Esophagus squamous epithelium (tissue), 5 donors: ENCODE measurements at regions not wholly inside any gene's neighbourhood (a gene's known extent, or its start where the extent isn't known, plus 50 kb on each side); places are given as distances from the start of the nearest gene placed in this dataset.

Experiments
- DNase-seq: peaks from one replicate; lab custom pipeline; 2025; lab: John Stamatoyannopoulos, UW
- H3K27ac ChIP-seq, 4 donors: fragments of 200-600 bp; sonication (generic); one replicate each; pipeline ENCODE4 v1.5.1; 2016 to 2019; ENCODE audit warnings: mild to moderate bottlenecking in 1 of 4
- H3K27me3 ChIP-seq, 4 donors: fragments of 200-600 bp; sonication (generic); 1 replicate in 3 of 4; 2 replicates in 1 of 4; pipeline versions ENCODE4 v1.5.1 to v1.6.0; 2017 to 2021; ENCODE audit warnings: antibody characterized with exemption in 1 of 4
- H3K36me3 ChIP-seq, 3 donors: fragments of 200-600 bp; sonication (generic); one replicate each; pipeline ENCODE4 v1.5.1; 2016 to 2019
- H3K4me1 ChIP-seq, 3 donors: fragments of 200-600 bp; sonication (generic); one replicate each; pipeline ENCODE4 v1.5.1; 2017 to 2019
- H3K4me3 ChIP-seq, 4 donors: fragments of 200-600 bp; sonication (generic); 1 replicate in 3 of 4; 2 replicates in 1 of 4; pipeline ENCODE4 v1.5.1; 2016 to 2019; ENCODE audit warnings: mild to moderate bottlenecking in 2 of 4, moderate library complexity in 1 of 4
- H3K9me3 ChIP-seq, 3 donors: fragments of 200-600 bp; sonication (generic); one replicate each; pipeline ENCODE4 v1.5.1; 2016 to 2019
- CTCF ChIP-seq, 6 experiments: fragments of 450-650 bp in 4 of 6; fragments of 200-600 bp in 2 of 6; sonication (generic) in 2 of 6; IDR thresholded peaks; one replicate each; pipeline ENCODE4 v1.5.1; 2016 to 2019; ENCODE audit warnings: antibody characterized with exemption in 6 of 6, mild to moderate bottlenecking in 4 of 6, moderate library complexity in 4 of 6
- POLR2A ChIP-seq, 4 donors: fragments of 450-650 bp; IDR thresholded peaks; one replicate each; pipeline ENCODE4 v1.6.1; 2017; ENCODE audit warnings: antibody characterized with exemption in 4 of 4, mild to moderate bottlenecking in 4 of 4, moderate library complexity in 3 of 4
- WGBS, 2 donors: methylation state at CpG; one replicate each; pipeline ENCODE4 v1.1.5; 2018; 5-methylcytosine and 5-hydroxymethylcytosine counted together
- intact Hi-C: fragments of 100-400 bp; cut with DNase I; formaldehyde crosslinking; loops from one replicate; pipeline ENCODE4 v1.15.0; 2022
- donor health status: DM: yes; HTN: yes; CAD: no.

- no peak for DNase-seq
- intact Hi-C loops = no loop called here
- Histone ChIP-seq H3K4me1 (no peaks in the 10 kb centered on the region), H3K36me3 (no peaks in the 10 kb centered on the region), H3K27me3 (no peaks in the 10 kb centered on the region), H3K4me3 (no peak overlapping the region), H3K9me3 (no peaks in the 10 kb centered on the region), H3K27ac (peak overlapping the region in 1 of 4 donors; percentile 25)
- TF ChIP-seq CTCF (IDR thresholded peaks at IDR 0.05) (no peak), POLR2A (IDR thresholded peaks at IDR 0.05) (no peak)
- 18 to 43% methylated on average over 2 to 4 of the region's 4 CpGs for whole genome bisulfite sequencing, 2 donors
Measured at GRCh38 chr10:76643511-76643911, 994.1 kb downstream of the KCNMA1 start.

GRCh38 chr10:76642358-76642757 is 995.2 kb downstream of the KCNMA1 start:
- WGBS, 2 donors = 70 to 78% methylated on average over 1 of the region's 1 CpG
- no peak overlapping the region for H3K27ac ChIP-seq
- no peak for DNase-seq
- no peak for TF ChIP-seq POLR2A (IDR thresholded peaks at IDR 0.05)
- TF ChIP-seq CTCF (IDR thresholded peaks at IDR 0.05) = no peak
- intact Hi-C loops = no loop called here
- no peaks in the 10 kb centered on the region for H3K36me3 ChIP-seq
- no peaks in the 10 kb centered on the region for H3K9me3 ChIP-seq
- no peak overlapping the region for H3K4me3 ChIP-seq
- H3K4me1 ChIP-seq = no peaks in the 10 kb centered on the region
- no peaks in the 10 kb centered on the region for H3K27me3 ChIP-seq

GRCh38 chr10:76641215-76641614 is 996.4 kb downstream of the KCNMA1 start:
- intact Hi-C loops = no loop called here
- Histone ChIP-seq H3K9me3 (no peaks in the 10 kb centered on the region), H3K27me3 (no peaks in the 10 kb centered on the region), H3K4me1 (no peaks in the 10 kb centered on the region), H3K4me3 (no peak overlapping the region), H3K27ac (no peak overlapping the region), H3K36me3 (no peaks in the 10 kb centered on the region)
- no peak for DNase-seq
- TF ChIP-seq CTCF (IDR thresholded peaks at IDR 0.05) (no peak), POLR2A (IDR thresholded peaks at IDR 0.05) (no peak)

GRCh38 chr10:76640806-76641205 is 996.8 kb downstream of the KCNMA1 start:
- H3K4me1 ChIP-seq = no peaks in the 10 kb centered on the region
- H3K27ac ChIP-seq = no peak overlapping the region
- 74 to 77% methylated on average over 5 of the region's 5 CpGs for WGBS, 2 donors
- no peaks in the 10 kb centered on the region for H3K36me3 ChIP-seq
- no peak for DNase-seq
- TF ChIP-seq CTCF (IDR thresholded peaks at IDR 0.05) (no peak), POLR2A (IDR thresholded peaks at IDR 0.05) (no peak)
- intact Hi-C loops = no loop called here
- H3K9me3 ChIP-seq = no peaks in the 10 kb centered on the region
- H3K27me3 ChIP-seq = no peaks in the 10 kb centered on the region
- H3K4me3 ChIP-seq = no peak overlapping the region

- intact Hi-C loops = no loop called here
Measured at GRCh38 chr10:76632767-76633051, 1004.9 kb downstream of the KCNMA1 start.

More at GRCh38 chr10:76632767-76633051, 1004.9 kb downstream of the KCNMA1 start:
- TF ChIP-seq POLR2A (IDR thresholded peaks at IDR 0.05) (no peak), CTCF (IDR thresholded peaks at IDR 0.05) (peak in 4 of 6 experiments; percentile 8 to 47 (median 14))
- Histone ChIP-seq H3K36me3 (no peaks in the 10 kb centered on the region), H3K9me3 (no peaks in the 10 kb centered on the region), H3K4me3 (no peak overlapping the region), H3K27ac (no peak overlapping the region), H3K27me3 (no peaks in the 10 kb centered on the region), H3K4me1 (no peaks in the 10 kb centered on the region)
- no peak for DNase-seq
- WGBS, 2 donors = 88 to 100% methylated on average over 1 of the region's 1 CpG
